ENCODE measurements at regions not wholly inside any gene's neighbourhood (a gene's known extent, or its start where the extent isn't known, plus 50 kb on each side); places are given as distances from the start of the nearest gene placed in this dataset.

DNA sequence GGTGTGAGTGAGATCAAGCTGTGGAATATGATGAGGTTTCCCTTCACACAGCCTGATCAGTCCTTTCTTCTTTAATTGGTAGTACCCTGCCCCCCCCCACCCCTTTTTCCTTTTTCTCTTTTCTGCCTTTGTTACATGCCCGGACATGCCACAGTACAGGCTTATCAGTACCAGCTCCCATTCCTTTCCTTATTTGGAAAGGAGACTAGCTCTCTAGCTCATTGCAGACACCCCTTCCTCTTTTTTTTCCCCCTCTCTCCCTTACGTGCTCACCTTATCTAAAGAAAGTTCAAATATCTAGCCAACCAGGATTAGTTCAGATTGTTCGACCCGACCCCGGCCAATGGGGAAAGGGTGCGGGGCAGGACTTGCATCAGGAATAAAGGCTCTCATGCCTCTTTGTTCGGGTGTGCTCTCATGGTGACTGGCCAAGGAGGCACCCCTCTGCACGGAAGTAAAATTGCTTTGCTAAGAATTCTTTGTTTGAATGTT lies 230.4 kb downstream of the ACTR3B start:
- H3K36me3 Mint-ChIP-seq: no peaks in the 10 kb centered on the region
- H3K9me3 Mint-ChIP-seq: peaks cover 0 to 3% (median 0%) of the 10 kb centered on the region in 8 donors
- POLR2A ChIA-PET (ENCODE audit: partially characterized antibody): no interaction called here
- peak overlapping the region in 2 of 7 donors; percentile 15 to 44 for H3K27ac Mint-ChIP-seq
- H3K4me1 Mint-ChIP-seq: no peaks in the 10 kb centered on the region
- Histone ChIP-seq H3K4me3 (ENCODE audit: low read length in 2 of 2) (no peak overlapping the region), H3K4me1 (ENCODE audit: insufficient read depth, low read length) (no peaks in the 10 kb centered on the region), H3K27me3 (ENCODE audit: insufficient read depth, low read length) (no peaks in the 10 kb centered on the region), H3K9me3 (ENCODE audit: control insufficient read depth in 1 of 2, low read length in 2 of 2) (no peaks in the 10 kb centered on the region), H3K27ac (ENCODE audit: low read depth, low read length) (no peak overlapping the region), H3K36me3 (ENCODE audit: insufficient read depth, low read length) (no peaks in the 10 kb centered on the region)
- no peak overlapping the region for H3K4me3 Mint-ChIP-seq
- DNase-seq: no peak
- H3K27me3 Mint-ChIP-seq: peaks cover 0 to 4% of the 10 kb centered on the region in 2 donors
- CTCF ChIA-PET (ENCODE audit: partially characterized antibody): no interaction called here
- intact Hi-C loops (cut with micrococcal nuclease): no loop called here

DNA sequence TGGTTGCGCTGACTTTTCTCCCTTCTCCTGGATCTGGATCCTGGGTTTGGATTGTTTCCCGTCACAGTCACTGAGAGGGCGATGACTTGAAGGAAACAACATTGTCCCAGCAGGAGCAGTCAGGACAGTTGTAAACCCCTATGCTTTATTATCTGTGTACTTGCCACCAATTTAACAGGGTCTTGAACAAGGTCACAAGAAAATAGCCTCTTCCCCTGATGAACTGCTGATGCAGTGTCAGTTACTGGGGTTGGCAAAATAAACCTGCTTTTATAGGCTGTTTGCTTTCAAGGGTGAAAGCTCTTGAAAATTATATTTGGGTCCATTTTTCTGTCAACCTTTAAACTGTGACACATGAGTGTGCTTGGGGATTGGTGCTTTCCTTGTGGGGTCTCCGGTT lies 238.9 kb downstream of the ACTR3B start:
- H3K9me3 Mint-ChIP-seq: peaks cover 0 to 7% (median 2%) of the 10 kb centered on the region in 8 donors
- no peaks in the 10 kb centered on the region for H3K36me3 ChIP-seq (ENCODE audit: insufficient read depth, low read length)
- no peaks in the 10 kb centered on the region for H3K9me3 ChIP-seq (ENCODE audit: control insufficient read depth in 1 of 2, low read length in 2 of 2)
- no peaks in the 10 kb centered on the region for H3K4me1 ChIP-seq (ENCODE audit: insufficient read depth, low read length)
- H3K27ac Mint-ChIP-seq: no peak overlapping the region
- no peak overlapping the region for H3K4me3 ChIP-seq (ENCODE audit: low read length in 2 of 2)
- no peaks in the 10 kb centered on the region for H3K27me3 ChIP-seq (ENCODE audit: insufficient read depth, low read length)
- H3K4me1 Mint-ChIP-seq: no peaks in the 10 kb centered on the region
- H3K4me3 Mint-ChIP-seq: no peak overlapping the region
- no peak overlapping the region for H3K27ac ChIP-seq (ENCODE audit: low read depth, low read length)
- DNase-seq: no peak
- ChIA-PET CTCF (ENCODE audit: partially characterized antibody) (no interaction called here), POLR2A (ENCODE audit: partially characterized antibody) (no interaction called here)
- no peaks in the 10 kb centered on the region for H3K27me3 Mint-ChIP-seq
- no peaks in the 10 kb centered on the region for H3K36me3 Mint-ChIP-seq
- intact Hi-C loops (cut with micrococcal nuclease): no loop called here

DNA sequence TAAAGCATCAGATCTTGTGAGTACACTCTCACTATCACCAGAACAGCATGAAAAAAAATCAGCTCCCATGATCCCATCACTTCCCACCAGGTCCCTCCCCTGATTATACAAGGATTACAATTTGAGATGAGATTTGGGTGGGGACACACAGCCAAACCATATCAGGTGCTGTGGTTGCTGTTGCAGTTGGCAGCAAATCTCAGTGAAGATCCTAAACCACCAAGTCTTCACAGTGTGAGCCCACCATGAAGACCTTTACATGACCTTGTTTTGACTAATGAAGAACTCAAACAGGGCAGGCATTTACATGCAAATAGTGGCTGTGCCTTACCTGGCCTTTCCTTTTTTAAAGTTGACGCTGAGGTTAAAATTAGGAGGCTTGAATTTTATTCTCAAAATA lies 242.6 kb downstream of the ACTR3B start:
- no peak overlapping the region for H3K4me3 Mint-ChIP-seq
- H3K27me3 ChIP-seq (ENCODE audit: insufficient read depth, low read length): no peaks in the 10 kb centered on the region
- no peaks in the 10 kb centered on the region for H3K9me3 ChIP-seq (ENCODE audit: control insufficient read depth in 1 of 2, low read length in 2 of 2)
- H3K36me3 ChIP-seq (ENCODE audit: insufficient read depth, low read length): no peaks in the 10 kb centered on the region
- DNase-seq: no peak
- no peaks in the 10 kb centered on the region for H3K27me3 Mint-ChIP-seq
- intact Hi-C loops (cut with micrococcal nuclease): no loop called here
- no peak overlapping the region for H3K27ac ChIP-seq (ENCODE audit: low read depth, low read length)
- no peak overlapping the region for H3K4me3 ChIP-seq (ENCODE audit: low read length in 2 of 2)
- peaks cover 0 to 9% (median 3%) of the 10 kb centered on the region in 8 donors for H3K9me3 Mint-ChIP-seq
- no peak overlapping the region for H3K27ac Mint-ChIP-seq
- CTCF ChIA-PET (ENCODE audit: partially characterized antibody): no interaction called here
- no peaks in the 10 kb centered on the region for H3K4me1 Mint-ChIP-seq
- no peaks in the 10 kb centered on the region for H3K36me3 Mint-ChIP-seq
- POLR2A ChIA-PET (ENCODE audit: partially characterized antibody): no interaction called here
- H3K4me1 ChIP-seq (ENCODE audit: insufficient read depth, low read length): no peaks in the 10 kb centered on the region

DNA sequence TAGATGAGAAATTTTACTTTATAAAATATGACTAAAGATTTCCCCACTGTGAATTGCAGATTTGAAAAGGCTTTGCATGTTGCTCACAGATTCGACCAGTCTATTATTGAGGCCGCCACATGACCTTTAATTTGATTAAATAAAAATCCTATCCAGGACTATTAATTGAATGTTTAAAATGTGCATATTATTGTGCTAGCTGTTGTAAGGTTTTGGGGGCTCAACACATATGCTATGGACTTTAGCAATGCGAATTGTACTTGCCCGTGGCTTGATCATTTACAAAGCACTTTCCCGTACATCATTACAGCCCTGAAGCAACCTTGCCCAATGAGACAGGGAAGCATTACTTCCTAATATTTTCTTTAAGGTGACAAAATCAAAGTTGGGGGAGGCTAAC lies 243.0 kb downstream of the ACTR3B start:
- no peaks in the 10 kb centered on the region for H3K27me3 ChIP-seq (ENCODE audit: insufficient read depth, low read length)
- Mint-ChIP-seq H3K36me3 (no peaks in the 10 kb centered on the region), H3K9me3 (peaks cover 0 to 9% (median 3%) of the 10 kb centered on the region in 8 donors), H3K27ac (no peak overlapping the region), H3K27me3 (no peaks in the 10 kb centered on the region), H3K4me1 (no peaks in the 10 kb centered on the region), H3K4me3 (no peak overlapping the region)
- intact Hi-C loops (cut with micrococcal nuclease): no loop called here
- ChIA-PET POLR2A (ENCODE audit: partially characterized antibody) (no interaction called here), CTCF (ENCODE audit: partially characterized antibody) (no interaction called here)
- H3K36me3 ChIP-seq (ENCODE audit: insufficient read depth, low read length): no peaks in the 10 kb centered on the region
- H3K4me1 ChIP-seq (ENCODE audit: insufficient read depth, low read length): no peaks in the 10 kb centered on the region
- no peaks in the 10 kb centered on the region for H3K9me3 ChIP-seq (ENCODE audit: control insufficient read depth in 1 of 2, low read length in 2 of 2)
- no peak for DNase-seq
- H3K27ac ChIP-seq (ENCODE audit: low read depth, low read length): no peak overlapping the region
- no peak overlapping the region for H3K4me3 ChIP-seq (ENCODE audit: low read length in 2 of 2)

DNA sequence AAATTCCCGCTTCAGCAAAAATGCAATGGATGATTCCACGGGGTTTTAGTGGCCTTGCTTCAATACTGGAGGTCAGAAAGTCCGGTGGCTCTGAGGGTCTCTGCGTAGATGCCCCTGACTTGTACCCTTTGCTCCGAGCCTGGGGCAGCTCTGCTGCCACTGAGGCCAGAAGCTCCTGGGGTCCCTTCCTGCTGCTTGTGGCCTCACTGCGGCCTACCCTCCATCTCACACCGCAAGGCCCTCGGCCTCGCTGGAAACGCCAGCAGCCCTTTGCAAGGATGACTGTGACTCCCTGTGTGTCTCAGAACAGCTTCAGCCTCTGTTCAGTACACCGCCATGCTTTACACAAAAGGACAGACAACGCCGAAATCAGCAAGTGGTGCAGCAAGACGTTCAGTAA lies 244.8 kb downstream of the ACTR3B start:
- no peaks in the 10 kb centered on the region for H3K36me3 Mint-ChIP-seq
- Histone ChIP-seq H3K27ac (ENCODE audit: low read depth, low read length) (no peak overlapping the region), H3K27me3 (ENCODE audit: insufficient read depth, low read length) (no peaks in the 10 kb centered on the region), H3K9me3 (ENCODE audit: control insufficient read depth in 1 of 2, low read length in 2 of 2) (no peaks in the 10 kb centered on the region), H3K4me3 (ENCODE audit: low read length in 2 of 2) (no peak overlapping the region), H3K4me1 (ENCODE audit: insufficient read depth, low read length) (no peaks in the 10 kb centered on the region), H3K36me3 (ENCODE audit: insufficient read depth, low read length) (no peaks in the 10 kb centered on the region)
- CTCF ChIA-PET (ENCODE audit: partially characterized antibody): no interaction called here
- POLR2A ChIA-PET (ENCODE audit: partially characterized antibody): no interaction called here
- intact Hi-C loops (cut with micrococcal nuclease): no loop called here
- peaks cover 0 to 9% (median 3%) of the 10 kb centered on the region in 8 donors for H3K9me3 Mint-ChIP-seq
- H3K4me1 Mint-ChIP-seq: no peaks in the 10 kb centered on the region
- no peak overlapping the region for H3K27ac Mint-ChIP-seq
- no peak for DNase-seq
- H3K27me3 Mint-ChIP-seq: no peaks in the 10 kb centered on the region
- H3K4me3 Mint-ChIP-seq: peak overlapping the region in 1 of 8 donors; percentile 12

DNA sequence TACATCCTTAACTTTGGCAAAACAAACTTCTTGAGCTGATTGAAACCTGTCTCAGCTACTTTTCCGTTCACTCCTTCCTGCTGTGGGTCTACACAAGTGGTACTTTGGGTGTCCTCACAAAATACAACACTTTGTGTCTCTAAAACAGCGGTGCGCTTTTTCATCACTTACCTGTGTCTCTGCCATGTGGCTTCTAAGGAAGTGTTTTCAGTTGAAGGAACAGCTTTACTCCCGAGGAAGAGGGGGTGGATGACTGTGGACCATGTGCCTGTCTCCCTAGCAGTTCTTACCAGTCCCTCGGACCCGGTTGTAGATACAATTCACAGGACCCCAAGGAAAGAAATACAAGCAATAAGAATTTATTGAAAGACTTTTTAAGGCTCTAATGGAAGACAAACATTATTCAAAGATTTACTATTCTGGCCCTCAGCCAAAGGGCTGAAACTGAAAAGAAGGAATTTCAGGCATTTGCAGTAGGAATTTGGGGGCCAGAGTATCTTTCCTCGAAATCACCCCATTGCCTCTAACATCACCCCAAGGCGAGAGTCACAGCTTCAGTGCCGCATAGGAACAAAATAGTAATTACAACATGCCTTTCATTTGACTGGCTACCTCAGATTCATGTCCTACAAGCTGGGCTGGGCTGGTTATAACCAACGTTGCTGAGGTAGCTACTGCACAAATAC lies 246.3 kb downstream of the ACTR3B start:
- no peaks in the 10 kb centered on the region for H3K36me3 ChIP-seq (ENCODE audit: insufficient read depth, low read length)
- no peaks in the 10 kb centered on the region for H3K4me1 ChIP-seq (ENCODE audit: insufficient read depth, low read length)
- no peak for DNase-seq
- Mint-ChIP-seq H3K27ac (no peak overlapping the region), H3K4me3 (no peak overlapping the region), H3K4me1 (no peaks in the 10 kb centered on the region), H3K36me3 (no peaks in the 10 kb centered on the region), H3K9me3 (peaks cover 0 to 3% (median 0%) of the 10 kb centered on the region in 8 donors), H3K27me3 (no peaks in the 10 kb centered on the region)
- ChIA-PET CTCF (ENCODE audit: partially characterized antibody) (no interaction called here), POLR2A (ENCODE audit: partially characterized antibody) (no interaction called here)
- no peak overlapping the region for H3K27ac ChIP-seq (ENCODE audit: low read depth, low read length)
- no peaks in the 10 kb centered on the region for H3K9me3 ChIP-seq (ENCODE audit: control insufficient read depth in 1 of 2, low read length in 2 of 2)
- no peak overlapping the region for H3K4me3 ChIP-seq (ENCODE audit: low read length in 2 of 2)
- intact Hi-C loops (cut with micrococcal nuclease): no loop called here
- H3K27me3 ChIP-seq (ENCODE audit: insufficient read depth, low read length): no peaks in the 10 kb centered on the region

DNA sequence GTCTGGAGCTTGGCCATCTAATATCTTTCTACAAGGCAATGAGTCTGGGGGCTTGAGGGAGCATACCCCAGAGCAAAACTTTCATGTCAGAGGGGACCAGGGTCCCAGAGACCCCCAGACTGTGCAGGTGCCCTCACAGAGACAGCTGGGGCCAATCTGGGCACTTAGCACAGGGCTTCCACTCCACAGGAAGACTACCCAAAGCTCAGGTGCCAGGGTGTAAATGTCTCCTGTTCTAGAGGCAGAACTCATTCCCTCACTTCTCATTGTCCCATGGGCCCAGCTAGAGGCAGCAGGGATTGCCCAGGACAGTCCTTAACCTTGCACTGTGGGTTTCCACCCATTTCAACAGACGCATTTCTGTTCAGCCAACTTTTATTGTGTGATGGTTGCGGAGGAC lies 246.9 kb downstream of the ACTR3B start:
- Mint-ChIP-seq H3K4me3 (no peak overlapping the region), H3K36me3 (no peaks in the 10 kb centered on the region), H3K27me3 (no peaks in the 10 kb centered on the region), H3K27ac (no peak overlapping the region), H3K4me1 (no peaks in the 10 kb centered on the region), H3K9me3 (peaks cover 0 to 3% (median under 1%) of the 10 kb centered on the region in 8 donors)
- DNase-seq: no peak
- Histone ChIP-seq H3K4me1 (ENCODE audit: insufficient read depth, low read length) (no peaks in the 10 kb centered on the region), H3K9me3 (ENCODE audit: control insufficient read depth in 1 of 2, low read length in 2 of 2) (no peaks in the 10 kb centered on the region), H3K4me3 (ENCODE audit: low read length in 2 of 2) (no peak overlapping the region), H3K27ac (ENCODE audit: low read depth, low read length) (no peak overlapping the region), H3K36me3 (ENCODE audit: insufficient read depth, low read length) (no peaks in the 10 kb centered on the region), H3K27me3 (ENCODE audit: insufficient read depth, low read length) (no peaks in the 10 kb centered on the region)
- intact Hi-C loops (cut with micrococcal nuclease): no loop called here
- ChIA-PET CTCF (ENCODE audit: partially characterized antibody) (no interaction called here), POLR2A (ENCODE audit: partially characterized antibody) (no interaction called here)

DNA sequence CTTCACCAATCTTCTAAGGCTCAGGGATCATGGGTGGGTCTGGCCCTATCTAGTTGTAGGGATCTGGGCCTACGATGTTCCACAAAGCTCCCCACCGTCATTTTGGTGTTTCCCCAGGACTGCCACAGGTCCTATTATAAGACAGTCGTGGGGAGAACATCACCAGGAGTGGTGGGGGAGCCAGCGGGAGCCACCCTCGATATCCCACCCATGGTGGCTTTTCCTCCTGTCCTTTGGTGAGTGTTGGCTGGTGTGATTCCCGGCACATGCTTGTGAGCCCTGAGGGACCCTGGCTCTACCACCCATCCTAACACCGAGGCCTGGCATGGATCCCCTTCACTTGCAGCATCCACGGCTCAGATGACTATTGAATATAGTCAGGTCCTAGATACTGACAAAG lies 247.4 kb downstream of the ACTR3B start:
- no peaks in the 10 kb centered on the region for H3K4me1 ChIP-seq (ENCODE audit: insufficient read depth, low read length)
- no peaks in the 10 kb centered on the region for H3K9me3 ChIP-seq (ENCODE audit: control insufficient read depth in 1 of 2, low read length in 2 of 2)
- H3K36me3 ChIP-seq (ENCODE audit: insufficient read depth, low read length): no peaks in the 10 kb centered on the region
- POLR2A ChIA-PET (ENCODE audit: partially characterized antibody): no interaction called here
- DNase-seq: no peak
- intact Hi-C loops (cut with micrococcal nuclease): no loop called here
- Mint-ChIP-seq H3K9me3 (peaks cover 0 to 3% (median under 1%) of the 10 kb centered on the region in 8 donors), H3K27me3 (no peaks in the 10 kb centered on the region), H3K27ac (no peak overlapping the region), H3K4me1 (no peaks in the 10 kb centered on the region), H3K36me3 (no peaks in the 10 kb centered on the region), H3K4me3 (no peak overlapping the region)
- H3K27ac ChIP-seq (ENCODE audit: low read depth, low read length): no peak overlapping the region
- H3K4me3 ChIP-seq (ENCODE audit: low read length in 2 of 2): no peak overlapping the region
- H3K27me3 ChIP-seq (ENCODE audit: insufficient read depth, low read length): no peaks in the 10 kb centered on the region
- CTCF ChIA-PET (ENCODE audit: partially characterized antibody): no interaction called here

All from CD4-positive, alpha-beta memory T cell (primary cell).